NB4 (cell line): ENCODE measurements at regions not wholly inside any gene's neighbourhood (a gene's known extent, or its start where the extent isn't known, plus 50 kb on each side); places are given as distances from the start of the nearest gene placed in this dataset.

Experiments used
- DNase-seq: peaks from one replicate; pipeline ENCODE4 v3.0.0; 2010; ENCODE audit warnings: low read depth
- H3K4me3 ChIP-seq: one replicate; pipeline ENCODE4 v1.5.1; 2011; ENCODE audit warnings: mild to moderate bottlenecking, low read depth, low read length, moderate library complexity
- CTCF ChIP-seq: IDR thresholded peaks from one replicate; pipeline ENCODE4 v1.5.1; 2012; ENCODE audit warnings: low read depth, low read length
- MAX ChIP-seq: IDR thresholded peaks from 2 replicates; pipeline ENCODE4 v1.6.1; 2011; ENCODE audit warnings: low read depth, low read length
- MYC ChIP-seq: IDR thresholded peaks from 2 replicates; pipeline ENCODE4 v1.6.1; 2011; ENCODE audit warnings: low read depth, low read length
- POLR2A ChIP-seq: IDR thresholded peaks from 2 replicates; pipeline ENCODE4 v1.6.1; 2011; ENCODE audit warnings: mild to moderate bottlenecking; ENCODE audit not compliant: insufficient read length; ENCODE audit errors: extremely low read depth

- TF ChIP-seq MYC (no peak), POLR2A (no peak), MAX (no peak), CTCF (no peak)
- no peak for DNase-seq
- H3K4me3 ChIP-seq, result no peak overlapping the region
These were observed 266.3 kb downstream of the SPATA18 start for GRCh38 chr4:52317361-52317879.

- DNase-seq, result no peak
- H3K4me3 ChIP-seq, result no peak overlapping the region
- TF ChIP-seq CTCF, result no peak
- no peak for TF ChIP-seq POLR2A
- no peak for TF ChIP-seq MAX
- TF ChIP-seq MYC, result no peak
These were observed 266.9 kb downstream of the SPATA18 start for GRCh38 chr4:52317981-52318380.

DNA sequence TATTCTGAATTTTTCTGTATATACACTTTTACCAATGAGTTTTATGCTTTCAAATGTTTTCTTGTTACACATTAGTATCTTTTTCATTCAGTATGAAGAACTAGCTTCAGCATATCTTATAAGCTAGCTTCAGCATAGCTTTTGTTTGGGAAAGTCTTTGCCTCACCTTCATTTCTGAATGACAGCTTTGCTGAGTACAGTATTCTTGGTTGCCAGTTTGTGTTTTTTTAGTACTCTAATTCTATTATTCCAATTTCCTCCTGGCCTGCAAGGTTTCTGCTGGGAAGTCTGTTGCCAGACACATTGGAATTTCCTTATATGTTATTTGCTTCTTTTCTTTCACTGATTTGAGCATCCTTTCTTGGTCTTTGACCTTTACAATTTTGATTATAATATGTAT lies 278.8 kb downstream of the SPATA18 start:
- no peak for TF ChIP-seq MAX
- no peak for TF ChIP-seq POLR2A
- no peak for TF ChIP-seq MYC
- TF ChIP-seq CTCF, result no peak
- no peak for DNase-seq
- no peak overlapping the region for H3K4me3 ChIP-seq

DNA sequence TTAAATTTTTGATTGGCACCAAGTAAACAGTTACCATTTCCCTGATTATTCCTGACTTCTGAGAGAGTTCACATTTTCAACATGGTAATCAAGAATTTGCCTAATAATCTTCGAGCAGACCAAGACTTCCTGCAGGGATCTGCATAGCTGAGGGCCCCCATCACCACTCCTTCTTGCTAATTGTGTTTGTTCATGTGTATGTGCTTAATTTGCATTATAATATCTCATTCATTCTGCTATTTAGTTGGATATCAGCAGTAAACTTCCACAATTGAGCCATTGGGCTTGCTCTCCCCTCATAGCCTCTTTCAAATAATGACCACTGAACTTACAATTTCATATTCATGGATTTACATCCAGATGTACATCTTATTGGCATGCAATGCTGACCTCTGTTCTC lies 292.5 kb downstream of the SPATA18 start:
- no peak overlapping the region for H3K4me3 ChIP-seq
- no peak for DNase-seq
- TF ChIP-seq POLR2A, result no peak
- no peak for TF ChIP-seq MYC
- no peak for TF ChIP-seq CTCF
- TF ChIP-seq MAX, result no peak

DNA sequence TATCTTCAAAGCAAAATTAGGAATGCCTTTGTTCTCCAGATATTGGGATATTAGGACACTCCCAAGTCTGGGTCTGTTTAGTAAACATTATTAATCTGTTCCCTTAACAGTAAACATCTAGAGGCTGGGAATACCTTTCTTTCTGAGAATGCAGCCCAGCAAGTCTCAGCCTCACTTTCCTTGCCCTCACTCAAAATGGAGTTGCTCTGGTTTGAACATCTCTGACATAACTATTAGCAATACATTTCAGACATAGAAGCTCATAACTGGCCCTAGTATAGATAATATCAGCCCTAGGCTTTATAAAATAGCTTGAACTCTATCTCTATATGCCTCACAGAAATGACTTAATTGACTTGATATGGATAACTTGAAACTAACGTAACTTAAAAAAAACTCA lies 299.8 kb downstream of the SPATA18 start:
- no peak overlapping the region for H3K4me3 ChIP-seq
- no peak for TF ChIP-seq MAX
- no peak for TF ChIP-seq MYC
- TF ChIP-seq CTCF, result no peak
- no peak for TF ChIP-seq POLR2A

GRCh38 chr4:52358366-52358765 lies 300.7 kb downstream of the USP46 start:
- no peak overlapping the region for H3K4me3 ChIP-seq
- TF ChIP-seq POLR2A (no peak), MYC (no peak), CTCF (no peak), MAX (no peak)

More for the DNA sequence above, 299.8 kb downstream of the SPATA18 start:
- no peak for DNase-seq

More at GRCh38 chr4:52358366-52358765, 300.7 kb downstream of the USP46 start:
- no peak for DNase-seq
